ENCODE measurements at regions not wholly inside any gene's neighbourhood (a gene's known extent, or its start where the extent isn't known, plus 50 kb on each side); places are given as distances from the start of the nearest gene placed in this dataset.

DNA sequence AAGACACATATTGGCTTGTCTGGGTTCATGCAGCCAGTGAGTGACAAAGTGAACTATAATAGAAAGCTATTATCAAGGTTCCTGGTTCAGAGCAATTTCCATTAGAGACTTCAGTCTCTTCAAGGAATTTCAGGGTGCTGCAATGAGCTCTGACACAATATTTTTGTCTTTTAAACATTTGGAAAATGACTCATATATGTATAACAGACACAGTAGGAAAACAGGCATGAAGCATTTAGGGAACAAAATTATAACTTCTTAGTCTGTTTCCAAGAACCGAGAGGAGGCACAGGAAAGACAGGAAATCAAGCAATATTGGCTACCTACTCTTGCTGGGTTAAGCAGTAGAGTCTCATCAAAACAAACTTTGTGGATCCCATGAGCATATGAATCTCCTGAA is 170.4 kb downstream of the PTPRC start:
- peaks cover 3% of the 10 kb centered on the region for H3K9me3 Mint-ChIP-seq
- no peak for DNase-seq (ENCODE audit: low read depth, low spot score)
- no peaks in the 10 kb centered on the region for H3K4me1 Mint-ChIP-seq
- H3K4me3 Mint-ChIP-seq: no peak overlapping the region
- H3K27me3 Mint-ChIP-seq (ENCODE audit: low read depth): no peaks in the 10 kb centered on the region
- peaks cover 9% of the 10 kb centered on the region for H3K36me3 Mint-ChIP-seq (ENCODE audit: low read depth)
- TF ChIP-seq, protein P1, sequence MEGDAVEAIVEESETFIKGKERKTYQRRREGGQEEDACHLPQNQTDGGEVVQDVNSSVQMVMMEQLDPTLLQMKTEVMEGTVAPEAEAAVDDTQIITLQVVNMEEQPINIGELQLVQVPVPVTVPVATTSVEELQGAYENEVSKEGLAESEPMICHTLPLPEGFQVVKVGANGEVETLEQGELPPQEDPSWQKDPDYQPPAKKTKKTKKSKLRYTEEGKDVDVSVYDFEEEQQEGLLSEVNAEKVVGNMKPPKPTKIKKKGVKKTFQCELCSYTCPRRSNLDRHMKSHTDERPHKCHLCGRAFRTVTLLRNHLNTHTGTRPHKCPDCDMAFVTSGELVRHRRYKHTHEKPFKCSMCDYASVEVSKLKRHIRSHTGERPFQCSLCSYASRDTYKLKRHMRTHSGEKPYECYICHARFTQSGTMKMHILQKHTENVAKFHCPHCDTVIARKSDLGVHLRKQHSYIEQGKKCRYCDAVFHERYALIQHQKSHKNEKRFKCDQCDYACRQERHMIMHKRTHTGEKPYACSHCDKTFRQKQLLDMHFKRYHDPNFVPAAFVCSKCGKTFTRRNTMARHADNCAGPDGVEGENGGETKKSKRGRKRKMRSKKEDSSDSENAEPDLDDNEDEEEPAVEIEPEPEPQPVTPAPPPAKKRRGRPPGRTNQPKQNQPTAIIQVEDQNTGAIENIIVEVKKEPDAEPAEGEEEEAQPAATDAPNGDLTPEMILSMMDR (conservative IDR thresholded peaks at IDR 0.05): no peak
- H3K27ac Mint-ChIP-seq (ENCODE audit: unreplicated experiment): no peak overlapping the region

DNA sequence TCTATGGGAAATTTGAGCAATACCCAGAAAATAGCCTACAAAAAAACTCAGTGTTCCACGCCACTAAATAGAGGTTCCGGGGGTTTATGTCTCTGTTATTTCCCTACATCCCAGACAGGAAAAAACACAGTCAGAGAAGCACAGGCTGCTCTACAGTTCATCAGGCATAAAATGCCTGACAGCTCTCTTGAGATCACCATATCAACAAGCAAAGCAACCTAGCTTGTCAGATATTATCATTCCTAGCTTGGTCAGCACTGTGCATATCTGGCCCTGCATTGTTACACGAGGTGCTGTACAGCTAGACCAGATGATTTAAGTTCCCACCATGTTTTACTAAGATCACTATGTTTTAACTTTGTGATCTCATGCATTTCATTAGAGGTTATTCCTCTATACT is 172.6 kb downstream of the PTPRC start:
- Mint-ChIP-seq H3K4me3 (no peak overlapping the region), H3K27ac (ENCODE audit: unreplicated experiment) (no peak overlapping the region), H3K4me1 (no peaks in the 10 kb centered on the region), H3K36me3 (ENCODE audit: low read depth) (peaks cover 14% of the 10 kb centered on the region), H3K9me3 (peaks cover 8% of the 10 kb centered on the region), H3K27me3 (ENCODE audit: low read depth) (no peaks in the 10 kb centered on the region)
- DNase-seq (ENCODE audit: low read depth, low spot score): no peak
- TF ChIP-seq, protein P1 (conservative IDR thresholded peaks at IDR 0.05): no peak

DNA sequence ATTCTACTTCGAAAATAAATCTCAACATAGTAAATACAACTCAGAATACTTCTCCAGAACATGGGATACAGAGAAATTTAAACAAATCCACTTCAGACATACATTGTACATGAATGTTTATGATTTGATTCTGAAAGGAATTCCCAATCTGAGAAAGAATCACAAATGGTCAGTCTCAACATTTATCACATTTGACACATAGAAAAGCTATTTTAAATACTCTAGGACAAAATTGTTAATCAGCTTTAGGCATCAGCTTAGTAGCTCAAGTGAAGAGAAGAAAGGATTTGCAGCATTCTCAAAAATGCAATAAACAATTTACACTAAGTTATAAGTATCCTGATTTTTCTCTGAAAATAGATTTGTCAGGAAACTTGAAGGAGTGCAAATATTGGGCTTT is 184.8 kb downstream of the PTPRC start:
- Mint-ChIP-seq H3K27me3 (ENCODE audit: low read depth) (no peaks in the 10 kb centered on the region), H3K4me1 (peaks cover 13% of the 10 kb centered on the region), H3K36me3 (ENCODE audit: low read depth) (no peaks in the 10 kb centered on the region), H3K27ac (ENCODE audit: unreplicated experiment) (no peak overlapping the region), H3K4me3 (no peak overlapping the region), H3K9me3 (no peaks in the 10 kb centered on the region)
- TF ChIP-seq, protein P1 (conservative IDR thresholded peaks at IDR 0.05): no peak
- DNase-seq (ENCODE audit: low read depth, low spot score): no peak

DNA sequence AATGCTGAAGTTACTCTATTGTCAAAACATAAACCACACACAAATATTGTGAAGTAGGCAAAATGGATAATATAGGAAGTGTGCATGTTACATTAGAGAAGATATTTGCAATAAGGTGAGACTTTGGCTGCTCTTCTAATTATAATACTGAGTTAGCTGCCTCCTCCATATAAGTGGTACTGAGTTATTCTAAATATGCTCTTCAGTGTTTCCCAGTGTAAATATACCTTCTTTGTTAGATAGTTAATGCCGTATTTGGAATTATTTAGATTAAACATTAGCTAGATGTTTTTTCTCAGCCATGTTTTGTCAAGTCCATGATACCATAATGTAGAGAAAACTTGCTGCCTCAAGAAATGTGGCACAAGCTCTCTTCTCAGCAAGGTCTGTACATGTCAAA is 186.4 kb downstream of the PTPRC start:
- Mint-ChIP-seq H3K4me1 (peaks cover 13% of the 10 kb centered on the region), H3K27ac (ENCODE audit: unreplicated experiment) (no peak overlapping the region), H3K27me3 (ENCODE audit: low read depth) (no peaks in the 10 kb centered on the region), H3K36me3 (ENCODE audit: low read depth) (no peaks in the 10 kb centered on the region), H3K9me3 (no peaks in the 10 kb centered on the region), H3K4me3 (no peak overlapping the region)
- TF ChIP-seq, protein P1 (conservative IDR thresholded peaks at IDR 0.05): no peak
- DNase-seq (ENCODE audit: low read depth, low spot score): no peak

DNA sequence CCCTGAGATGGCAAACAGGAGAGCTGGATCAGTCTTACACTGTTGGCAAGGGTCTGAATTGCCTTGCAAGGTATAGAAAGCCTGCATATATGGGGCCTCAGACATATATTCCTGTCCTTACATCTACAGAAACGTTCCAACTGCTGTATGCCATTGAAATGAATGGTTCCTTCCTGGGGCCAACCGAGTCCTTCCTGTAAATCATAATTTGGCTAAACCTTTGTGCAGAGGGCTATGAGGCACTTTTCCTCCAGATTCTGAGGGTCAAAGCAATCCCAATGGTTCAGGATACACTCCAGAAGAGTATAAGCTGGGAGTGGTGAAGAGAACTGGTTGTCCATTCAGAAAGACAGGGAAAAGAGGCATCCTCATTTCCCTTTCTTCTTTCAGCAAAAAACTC is 190.5 kb downstream of the PTPRC start:
- Mint-ChIP-seq H3K27ac (ENCODE audit: unreplicated experiment) (no peak overlapping the region), H3K4me3 (no peak overlapping the region), H3K9me3 (no peaks in the 10 kb centered on the region), H3K4me1 (peaks cover 13% of the 10 kb centered on the region), H3K27me3 (ENCODE audit: low read depth) (no peaks in the 10 kb centered on the region), H3K36me3 (ENCODE audit: low read depth) (no peaks in the 10 kb centered on the region)
- TF ChIP-seq, protein P1 (conservative IDR thresholded peaks at IDR 0.05): no peak
- DNase-seq (ENCODE audit: low read depth, low spot score): no peak

DNA sequence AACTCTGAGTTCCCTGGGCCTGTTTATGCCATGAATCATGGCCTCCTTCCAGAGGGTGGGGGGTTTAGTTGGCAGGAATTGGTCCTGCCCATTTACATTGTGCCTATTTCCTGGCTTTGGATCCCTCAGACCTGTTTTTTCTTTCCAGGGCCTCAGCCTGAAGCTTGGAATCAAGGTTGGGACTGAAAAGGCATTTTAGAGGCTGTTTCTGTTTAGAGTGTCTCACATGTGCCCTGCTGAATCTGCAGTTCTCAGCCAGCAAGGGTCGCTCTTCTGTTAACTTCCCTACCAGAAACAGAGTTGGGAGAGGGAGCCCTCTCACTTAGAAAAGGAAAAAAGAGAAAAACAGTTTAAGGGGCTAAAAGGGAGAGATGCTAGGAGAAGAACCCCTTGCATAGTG is 191.1 kb downstream of the PTPRC start:
- no peak for DNase-seq (ENCODE audit: low read depth, low spot score)
- peaks cover under 1% of the 10 kb centered on the region for H3K9me3 Mint-ChIP-seq
- no peak overlapping the region for H3K27ac Mint-ChIP-seq (ENCODE audit: unreplicated experiment)
- TF ChIP-seq, protein P1 (conservative IDR thresholded peaks at IDR 0.05): peak; percentile 32
- H3K4me1 Mint-ChIP-seq: peaks cover 13% of the 10 kb centered on the region
- no peak overlapping the region for H3K4me3 Mint-ChIP-seq
- H3K27me3 Mint-ChIP-seq (ENCODE audit: low read depth): no peaks in the 10 kb centered on the region
- no peaks in the 10 kb centered on the region for H3K36me3 Mint-ChIP-seq (ENCODE audit: low read depth)

Measured in neural crest cell (in vitro differentiated cells).